GM06990 (cell line): ENCODE measurements at regions not wholly inside any gene's neighbourhood (a gene's known extent, or its start where the extent isn't known, plus 50 kb on each side); places are given as distances from the start of the nearest gene placed in this dataset.

Experiments
- DNase-seq: peaks from one replicate; pipeline ENCODE4 v3.0.0-alpha.2; 2011; ENCODE audit not compliant: insufficient read length; ENCODE audit errors: extremely low read depth
- H3K27me3 ChIP-seq: replicated peaks from 2 replicates; pipeline ENCODE4 v1.6.0; 2011; ENCODE audit warnings: low read length; ENCODE audit not compliant: control insufficient read depth, insufficient read depth
- H3K36me3 ChIP-seq: 2 replicates; pipeline ENCODE4 v1.5.1; 2011; ENCODE audit warnings: low read length; ENCODE audit not compliant: control insufficient read depth, insufficient read depth
- H3K4me3 ChIP-seq: replicated peaks from 2 replicates; pipeline ENCODE4 v1.5.1; 2011; ENCODE audit warnings: low read depth, mild to moderate bottlenecking, control low read depth, low read length
- TF ChIP-seq, protein P1 (sequence below): IDR thresholded peaks from 2 replicates; pipeline ENCODE4 v1.5.1; 2011; ENCODE audit warnings: low read length, control low read depth, mild to moderate bottlenecking, inconsistent platforms; ENCODE audit not compliant: insufficient read depth, poor library complexity, severe bottlenecking

- TF ChIP-seq, protein P1, sequence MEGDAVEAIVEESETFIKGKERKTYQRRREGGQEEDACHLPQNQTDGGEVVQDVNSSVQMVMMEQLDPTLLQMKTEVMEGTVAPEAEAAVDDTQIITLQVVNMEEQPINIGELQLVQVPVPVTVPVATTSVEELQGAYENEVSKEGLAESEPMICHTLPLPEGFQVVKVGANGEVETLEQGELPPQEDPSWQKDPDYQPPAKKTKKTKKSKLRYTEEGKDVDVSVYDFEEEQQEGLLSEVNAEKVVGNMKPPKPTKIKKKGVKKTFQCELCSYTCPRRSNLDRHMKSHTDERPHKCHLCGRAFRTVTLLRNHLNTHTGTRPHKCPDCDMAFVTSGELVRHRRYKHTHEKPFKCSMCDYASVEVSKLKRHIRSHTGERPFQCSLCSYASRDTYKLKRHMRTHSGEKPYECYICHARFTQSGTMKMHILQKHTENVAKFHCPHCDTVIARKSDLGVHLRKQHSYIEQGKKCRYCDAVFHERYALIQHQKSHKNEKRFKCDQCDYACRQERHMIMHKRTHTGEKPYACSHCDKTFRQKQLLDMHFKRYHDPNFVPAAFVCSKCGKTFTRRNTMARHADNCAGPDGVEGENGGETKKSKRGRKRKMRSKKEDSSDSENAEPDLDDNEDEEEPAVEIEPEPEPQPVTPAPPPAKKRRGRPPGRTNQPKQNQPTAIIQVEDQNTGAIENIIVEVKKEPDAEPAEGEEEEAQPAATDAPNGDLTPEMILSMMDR, result no peak
- no peak for DNase-seq
- Histone ChIP-seq H3K27me3 (no peaks in the 10 kb centered on the region), H3K4me3 (no peak overlapping the region), H3K36me3 (no peaks in the 10 kb centered on the region)
Measured at GRCh38 chr16:63690267-63690666, 1431.6 kb downstream of the CDH11 start.

- no peak for DNase-seq
- no peak overlapping the region for H3K4me3 ChIP-seq
- no peaks in the 10 kb centered on the region for H3K36me3 ChIP-seq
- no peaks in the 10 kb centered on the region for H3K27me3 ChIP-seq
- TF ChIP-seq, protein P1, result no peak
Measured at GRCh38 chr16:63689068-63689467, 1432.8 kb downstream of the CDH11 start.

- no peaks in the 10 kb centered on the region for H3K36me3 ChIP-seq
- no peak for DNase-seq
- TF ChIP-seq, protein P1, result no peak
- H3K4me3 ChIP-seq, result no peak overlapping the region
- no peaks in the 10 kb centered on the region for H3K27me3 ChIP-seq
Measured at GRCh38 chr16:63684149-63685101, 1437.4 kb downstream of the CDH11 start.

- Histone ChIP-seq H3K36me3 (no peaks in the 10 kb centered on the region), H3K4me3 (no peak overlapping the region), H3K27me3 (no peaks in the 10 kb centered on the region)
- DNase-seq, result no peak
- TF ChIP-seq, protein P1, result no peak
Measured at GRCh38 chr16:63682844-63683243, 1439.0 kb downstream of the CDH11 start.

GRCh38 chr16:63672493-63672892, 1449.4 kb downstream of the CDH11 start:
- TF ChIP-seq, protein P1, result no peak
- Histone ChIP-seq H3K27me3 (no peaks in the 10 kb centered on the region), H3K36me3 (no peaks in the 10 kb centered on the region), H3K4me3 (no peak overlapping the region)
- no peak for DNase-seq
